SH-SY5Y (cell line): ENCODE measurements at regions not wholly inside any gene's neighbourhood (a gene's known extent, or its start where the extent isn't known, plus 50 kb on each side); places are given as distances from the start of the nearest gene placed in this dataset.

Experiments
- GATA2 ChIP-seq: IDR thresholded peaks from 2 replicates; pipeline ENCODE4 v1.6.1; 2011; ENCODE audit warnings: mild to moderate bottlenecking, low read depth, low read length
- GATA3 ChIP-seq: IDR thresholded peaks from 2 replicates; pipeline ENCODE4 v1.6.1; 2011; ENCODE audit warnings: low read depth, mild to moderate bottlenecking, low read length, moderate library complexity

DNA sequence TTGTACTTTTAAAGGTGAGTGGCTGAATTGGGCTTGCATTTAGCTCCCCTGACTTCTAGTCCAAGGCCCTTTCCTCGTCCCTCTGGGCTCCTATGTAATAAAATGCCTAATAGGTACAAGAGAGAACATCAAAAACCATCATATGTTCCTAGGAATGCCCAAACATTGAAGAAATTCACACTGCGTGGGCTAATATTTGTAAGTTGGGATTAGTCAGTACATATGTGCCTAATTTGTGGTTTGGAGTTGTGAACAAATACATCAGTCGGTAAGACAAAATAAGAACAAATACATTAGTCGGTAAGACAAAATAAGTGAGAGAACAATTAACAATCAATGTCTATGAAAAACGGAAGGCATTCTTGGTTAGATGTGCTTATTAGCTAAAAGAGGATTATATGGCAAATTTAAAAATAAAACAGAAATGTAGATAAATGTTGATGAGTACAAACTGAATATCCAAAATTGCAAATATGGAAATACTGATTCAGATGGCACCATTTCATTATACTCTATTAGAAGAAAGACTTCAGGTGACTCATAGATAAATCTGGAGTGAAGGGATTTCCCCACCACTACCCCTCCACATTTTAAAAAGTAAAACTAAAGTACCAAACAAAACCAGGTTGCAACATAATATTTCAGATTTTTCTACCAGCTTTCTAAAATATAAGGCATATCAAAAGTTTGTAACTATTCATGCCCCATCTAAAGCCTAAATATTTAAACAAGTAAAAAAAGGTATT is 325.4 kb downstream of the ZEB2 start:
- TF ChIP-seq GATA2 = no peak
- TF ChIP-seq GATA3 = no peak

DNA sequence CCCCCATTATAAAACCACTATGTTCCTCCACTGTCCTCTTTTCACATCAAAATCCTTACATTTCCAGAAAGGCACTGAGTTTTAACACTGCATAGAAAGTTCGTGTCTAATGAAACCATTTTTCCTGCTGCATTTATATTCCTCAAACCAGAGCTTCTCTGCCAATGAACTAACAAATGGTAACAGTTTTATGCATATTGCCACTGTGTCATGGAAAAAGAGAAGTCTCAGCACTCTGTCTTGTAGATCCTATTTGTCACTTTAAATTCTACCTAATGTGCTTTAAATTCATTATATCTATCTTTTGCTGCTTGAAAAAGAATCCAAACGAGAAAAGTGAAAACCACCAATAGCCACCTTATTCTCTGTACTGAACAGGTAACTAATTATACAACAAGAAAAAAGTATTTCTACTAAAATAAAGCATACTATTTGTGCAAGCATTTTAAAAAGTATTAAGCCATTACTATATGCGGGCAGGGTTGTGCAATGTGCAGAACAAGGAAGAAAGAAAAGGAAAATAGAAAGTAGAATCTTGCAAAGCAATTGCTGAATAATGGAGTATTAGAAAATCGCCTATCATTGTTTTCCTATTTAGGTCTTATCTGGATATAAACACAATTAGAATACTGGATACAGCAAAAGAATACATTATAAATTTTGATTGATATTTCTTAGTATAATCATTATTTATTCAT is 328.9 kb downstream of the ZEB2 start:
- TF ChIP-seq GATA3 (no peak), GATA2 (no peak)

GRCh38 chr2:144183727-144184126 is 336.2 kb downstream of the ZEB2 start:
- TF ChIP-seq GATA3 (no peak), GATA2 (no peak)

DNA sequence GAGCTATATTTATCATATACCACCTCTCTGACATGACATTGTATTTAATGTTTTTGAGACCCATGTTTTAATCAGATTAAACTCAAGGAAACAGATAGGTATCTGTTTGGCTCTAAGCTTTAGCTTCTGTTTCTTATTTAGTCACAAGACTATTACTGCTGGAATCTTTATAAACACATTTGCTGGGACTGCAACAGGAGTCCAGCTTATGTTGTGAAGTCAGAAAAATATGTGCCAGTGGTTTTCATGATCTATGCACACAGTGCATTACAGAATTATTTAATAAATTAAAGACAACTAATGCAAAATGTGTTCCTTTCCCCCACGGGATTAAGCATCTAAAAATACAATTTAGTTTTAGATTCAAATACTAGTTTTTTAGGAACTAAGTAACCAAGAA is 338.9 kb downstream of the ZEB2 start:
- TF ChIP-seq GATA2 = no peak
- TF ChIP-seq GATA3 = no peak

GRCh38 chr2:144180131-144180530 is 339.8 kb downstream of the ZEB2 start:
- TF ChIP-seq GATA3 = no peak
- no peak for TF ChIP-seq GATA2

DNA sequence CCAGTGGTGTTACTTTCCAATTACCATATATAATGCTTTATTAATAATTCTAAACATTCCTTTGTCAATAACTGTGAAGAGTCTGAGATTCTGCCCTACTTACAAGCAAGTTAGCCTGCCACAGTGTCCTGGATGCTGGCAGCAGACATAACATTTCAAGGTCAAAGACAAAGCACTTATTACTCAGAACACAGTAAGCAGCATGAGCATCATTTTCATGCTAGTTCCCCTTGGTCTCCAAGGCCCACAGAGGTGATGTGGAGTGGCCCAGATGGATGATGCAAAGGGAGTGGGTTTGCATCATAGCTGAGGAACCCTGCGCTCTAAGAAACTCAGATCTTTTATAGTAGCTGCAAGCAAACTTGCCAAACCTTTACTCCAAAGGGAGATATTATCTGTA is 349.7 kb downstream of the ZEB2 start:
- TF ChIP-seq GATA3 = no peak
- no peak for TF ChIP-seq GATA2

DNA sequence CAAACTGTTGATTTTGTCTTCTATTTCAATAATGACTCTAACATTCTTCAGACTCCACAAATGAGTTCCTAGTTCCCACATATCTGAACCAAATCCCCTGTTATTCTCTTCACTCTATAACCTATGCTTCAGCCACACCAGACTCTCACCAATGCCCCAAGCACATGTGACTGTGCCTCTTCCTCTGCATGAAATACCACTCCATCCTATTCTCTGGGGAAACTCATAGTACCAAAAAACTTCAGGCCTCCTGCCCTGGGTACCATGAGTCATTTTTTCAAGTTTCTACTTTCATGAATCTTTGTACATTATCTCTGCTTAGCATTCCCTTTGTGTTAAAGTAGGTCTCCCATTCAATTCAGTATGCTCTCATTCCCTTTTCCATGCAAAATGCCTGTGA is 353.2 kb downstream of the ZEB2 start:
- TF ChIP-seq GATA2 (no peak), GATA3 (no peak)

DNA sequence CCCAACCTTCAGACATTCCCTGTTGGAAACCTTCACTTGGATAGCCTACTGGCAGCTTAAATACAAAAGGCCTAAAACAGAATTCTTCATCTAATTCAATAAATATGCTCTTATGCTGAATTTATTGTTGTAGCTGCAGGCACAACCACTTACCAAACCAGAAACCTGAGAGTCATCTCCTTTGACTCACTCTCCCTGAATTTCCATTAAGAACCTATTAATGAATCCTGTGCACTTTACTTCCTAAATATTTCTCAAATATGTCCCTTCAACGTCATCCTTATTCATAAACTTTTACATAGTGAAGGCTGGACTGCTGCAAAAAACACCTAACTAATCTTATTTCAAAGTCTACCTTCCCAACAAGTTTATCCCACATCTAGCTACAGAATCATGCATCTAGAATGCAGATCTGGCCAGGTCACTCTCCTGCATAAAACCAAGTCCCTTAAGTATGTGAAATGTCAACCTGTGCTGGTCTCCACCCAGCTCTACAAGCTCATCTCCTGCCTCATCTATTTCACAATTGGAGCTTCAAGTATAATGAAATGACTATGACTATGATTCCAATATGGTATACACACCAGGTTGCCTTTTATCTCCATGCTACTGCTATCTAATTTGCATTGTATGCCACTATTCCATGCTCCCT is 354.2 kb downstream of the ZEB2 start:
- TF ChIP-seq GATA3 (no peak), GATA2 (no peak)

DNA sequence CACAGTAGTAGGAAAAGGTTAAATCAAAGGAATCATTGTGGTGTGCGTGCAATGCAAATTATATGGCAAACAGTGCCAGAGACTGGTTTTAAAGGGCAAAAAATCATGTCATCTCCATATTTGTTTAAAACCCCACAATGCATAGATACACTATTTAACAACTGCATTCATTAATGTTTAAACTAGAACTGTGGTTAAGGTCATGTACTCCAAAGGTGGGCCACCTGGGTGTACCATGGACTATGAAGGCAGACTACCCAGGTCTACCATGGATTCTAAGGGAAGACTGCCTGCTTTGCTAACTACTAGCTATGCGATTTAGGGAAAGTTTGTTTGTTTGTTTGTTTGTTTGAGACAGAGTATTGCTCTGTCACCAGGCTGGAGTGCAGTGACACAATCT is 356.3 kb downstream of the ZEB2 start:
- TF ChIP-seq GATA2 = no peak
- TF ChIP-seq GATA3 = no peak

DNA sequence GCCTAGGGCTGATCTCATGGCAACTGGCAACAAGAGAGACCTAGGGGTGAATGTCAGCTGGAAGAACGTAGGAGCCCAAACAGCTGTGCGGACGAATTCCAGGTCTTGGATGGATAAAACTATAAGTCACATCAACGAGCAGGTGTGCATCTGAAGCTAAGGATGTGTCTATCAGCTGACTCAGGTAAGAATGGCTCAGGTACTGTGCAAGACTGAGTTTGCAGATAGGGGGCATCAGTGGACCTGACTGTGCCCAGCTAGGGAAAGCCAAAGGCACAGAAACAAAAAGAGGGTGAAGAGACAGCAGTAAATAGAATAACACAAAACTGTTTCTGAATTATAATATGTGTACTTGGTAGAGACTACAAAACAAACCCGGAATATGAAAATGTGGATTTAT is 357.3 kb downstream of the ZEB2 start:
- TF ChIP-seq GATA2 = no peak
- TF ChIP-seq GATA3 = no peak

DNA sequence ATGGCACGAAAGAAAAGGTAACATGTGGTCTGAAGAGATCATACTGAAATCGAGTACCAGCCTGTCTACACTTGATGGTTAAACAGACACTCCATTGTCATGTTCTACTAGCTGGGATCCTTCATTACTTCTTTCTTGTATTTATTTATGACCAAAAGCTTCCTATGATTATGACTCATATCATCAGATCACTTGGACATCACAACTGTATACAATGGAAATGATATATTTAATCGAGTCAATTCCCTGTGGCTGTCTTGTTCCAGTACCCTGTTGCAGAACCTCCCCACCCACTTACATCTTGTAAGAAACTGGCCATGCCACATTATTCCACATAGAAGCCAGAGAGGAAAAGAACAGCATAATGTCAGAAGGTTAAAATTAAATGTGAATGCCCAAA is 358.9 kb downstream of the ZEB2 start:
- TF ChIP-seq GATA2 = no peak
- no peak for TF ChIP-seq GATA3

DNA sequence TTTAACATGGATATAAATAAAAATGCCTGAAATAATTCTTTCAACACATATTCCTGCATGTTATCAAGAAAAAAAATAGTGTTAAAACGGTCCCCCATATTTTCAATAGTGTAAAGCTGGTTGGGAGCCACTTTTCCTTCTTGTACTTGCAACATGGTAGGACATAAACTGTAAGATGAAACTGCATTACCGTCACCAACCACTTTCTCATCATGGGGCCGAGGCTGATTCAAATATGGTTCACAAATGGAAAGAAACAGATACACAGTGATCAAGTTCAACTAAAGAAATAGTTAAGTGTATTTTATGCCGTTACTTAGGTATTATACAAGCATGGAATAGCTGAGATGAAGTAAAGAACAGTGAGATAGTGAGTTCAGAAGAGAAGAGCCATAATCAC is 360.7 kb downstream of the ZEB2 start:
- TF ChIP-seq GATA3 = no peak
- no peak for TF ChIP-seq GATA2

DNA sequence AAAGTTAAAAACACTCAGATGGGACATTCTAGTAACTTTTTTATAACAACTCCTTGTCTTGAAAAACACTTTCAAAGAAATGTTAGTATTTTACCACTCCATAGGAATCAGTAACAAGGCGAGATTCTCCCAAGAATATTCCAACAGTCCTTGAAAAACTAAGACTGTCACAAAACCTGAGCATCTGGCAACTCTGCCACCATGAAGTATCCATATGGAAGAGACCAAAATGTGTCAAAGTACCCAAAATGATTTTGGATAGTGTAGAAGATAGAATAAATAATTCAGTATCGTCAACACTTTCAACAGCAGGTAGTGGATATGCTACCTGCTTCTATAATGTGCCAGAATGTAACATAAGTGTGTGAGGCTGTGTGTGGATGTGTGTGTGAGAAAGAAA is 361.8 kb downstream of the ZEB2 start:
- no peak for TF ChIP-seq GATA3
- no peak for TF ChIP-seq GATA2

DNA sequence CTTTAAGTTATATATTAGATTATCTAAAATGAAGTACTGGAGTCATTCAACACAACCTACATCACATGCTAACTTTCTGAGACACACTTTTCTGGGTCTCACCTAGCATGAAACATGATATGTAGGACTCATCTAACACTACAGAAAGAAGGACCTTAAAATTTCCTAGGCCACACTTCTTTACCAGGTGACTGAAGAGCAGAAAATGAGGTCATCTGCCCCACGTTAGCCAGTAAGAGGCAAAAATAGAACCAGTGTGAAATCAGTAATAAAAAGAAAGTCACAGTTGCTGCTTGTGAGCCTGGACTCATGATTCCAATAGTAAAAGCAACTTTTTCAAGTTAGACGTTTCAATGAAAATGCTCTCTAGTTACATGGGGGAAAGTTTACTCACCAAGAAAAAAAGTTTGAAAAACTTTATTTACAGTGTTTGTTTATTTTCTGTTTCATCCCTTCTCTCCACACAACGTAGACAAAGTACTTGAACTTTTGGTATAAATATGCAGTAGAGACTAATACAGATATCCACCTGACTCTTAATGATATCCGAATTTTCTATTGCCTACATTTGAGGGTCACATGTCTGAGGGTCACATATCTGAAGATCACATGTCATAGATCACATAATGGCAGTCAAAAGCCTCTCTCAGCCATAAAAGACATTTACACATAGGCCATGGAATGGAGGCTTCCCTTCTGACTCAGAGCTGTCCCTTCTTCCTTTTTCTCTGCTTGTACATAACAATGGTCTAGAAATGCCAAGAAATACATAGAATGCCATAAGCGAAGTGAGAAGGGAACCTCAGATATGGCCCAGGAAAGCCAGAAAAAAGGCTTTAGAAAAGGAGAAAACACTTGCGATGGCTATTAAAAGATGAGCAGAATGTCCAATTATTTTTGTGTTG is 362.9 kb downstream of the ZEB2 start:
- no peak for TF ChIP-seq GATA2
- TF ChIP-seq GATA3 = no peak

GRCh38 chr2:144154205-144154604 is 365.7 kb downstream of the ZEB2 start:
- TF ChIP-seq GATA3 = no peak
- TF ChIP-seq GATA2 = no peak
